HCT116 (cell line): ENCODE measurements at regions not wholly inside any gene's neighbourhood (a gene's known extent, or its start where the extent isn't known, plus 50 kb on each side); places are given as distances from the start of the nearest gene placed in this dataset.

Experiments
- ATAC-seq: fragments of 200-7000 bp; cut with Tn5 transposase; 2 replicates; pipeline ENCODE4 v1.9.1; 2020; ENCODE audit warnings: mild to moderate bottlenecking, moderate library complexity
- BruUV-seq: library from RNA; stranded (reverse); fragments of 400-500 nt; replicated peaks from 2 replicates; lab custom pipeline; 2021; lab: Mats Ljungman, UMichigan
- CTCF ChIA-PET: fragments of 300-600 bp; sonication (Branson Sonifier 250); formaldehyde crosslinking; loops from one replicate; lab custom pipeline; 2021; ENCODE audit warnings: antibody characterized with exemption; lab: Charles Lee
- POLR2A ChIA-PET: fragments of 300-600, 350-600 bp; sonication (Branson Sonifier 250); formaldehyde crosslinking; loops from one replicate; lab custom pipeline; 2021; ENCODE audit warnings: antibody characterized with exemption; lab: Charles Lee
- RAD21 ChIA-PET, 2 experiments: fragments of 300-600 bp; sonication (Branson Sonifier 250); formaldehyde crosslinking; loops; one replicate each; lab custom pipeline; 2023; ENCODE audit warnings: low total read pairs in 2 of 2; ENCODE audit not compliant: uncharacterized antibody in 2 of 2, unreplicated experiment in 2 of 2, low non-redundant PET in 1 of 2; lab: Charles Lee
- DNase-seq: peaks from one replicate; pipeline ENCODE4 v3.0.0-alpha.2; 2010; ENCODE audit warnings: low read depth, low spot score
- H2AFZ ChIP-seq: fragments of 200-600 bp; shearing (Covaris generic), sonication (generic); 2 replicates; pipeline ENCODE4 v1.6.1; 2017; ENCODE audit warnings: low read depth, mixed run types, mixed read lengths, antibody characterized with exemption, low read length; ENCODE audit not compliant: poor library complexity, severe bottlenecking
- H3K27ac ChIP-seq: 2 replicates; pipeline ENCODE4 v1.5.1; 2012; ENCODE audit warnings: low read depth, low read length
- H3K27me3 ChIP-seq: fragments of 200-600 bp; sonication (generic); 2 replicates; pipeline ENCODE4 v1.6.1; 2016; ENCODE audit warnings: mixed run types, low read length, mixed read lengths; ENCODE audit not compliant: insufficient read depth
- H3K36me3 ChIP-seq, 2 experiments: fragments of 200-500 bp in 1 of 2; fragments of 200-600 bp in 1 of 2; sonication (Bioruptor generic) in 1 of 2; sonication (generic) in 1 of 2; 2 replicates each; pipeline versions ENCODE4 v1.5.1 to v1.6.1; 2014 to 2016; ENCODE audit warnings: low read length in 2 of 2, inconsistent platforms in 1 of 2, mixed read lengths in 1 of 2, mixed run types in 1 of 2; ENCODE audit not compliant: insufficient read depth in 2 of 2, control insufficient read depth in 1 of 2
- H3K4me1 ChIP-seq, 2 experiments: fragments of 200-600 bp in 1 of 2; sonication (generic) in 1 of 2; 2 replicates each; pipeline versions ENCODE4 v1.5.1 to v1.6.1; 2012 to 2017; ENCODE audit warnings: low read length in 2 of 2, inconsistent platforms in 1 of 2, mild to moderate bottlenecking in 1 of 2, mixed read lengths in 1 of 2, mixed run types in 1 of 2, moderate library complexity in 1 of 2; ENCODE audit not compliant: insufficient read depth in 2 of 2, control insufficient read depth in 1 of 2
- H3K4me2 ChIP-seq: fragments of 200-600 bp; sonication (generic); 2 replicates; pipeline ENCODE4 v1.6.1; 2017; ENCODE audit warnings: mixed run types, low read length, mixed read lengths
- H3K4me3 ChIP-seq, 2 experiments: fragments of 200-600 bp in 1 of 2; sonication (generic) in 1 of 2; replicated peaks in 1 of 2; 2 replicates each; pipeline ENCODE4 v1.5.1; 2011 to 2016; ENCODE audit warnings: low read length in 2 of 2, control low read depth in 1 of 2, low read depth in 1 of 2, mild to moderate bottlenecking in 1 of 2, mixed read lengths in 1 of 2, mixed run types in 1 of 2
- H3K79me2 ChIP-seq: fragments of 200-600 bp; sonication (generic); 2 replicates; pipeline ENCODE4 v1.6.1; 2017; ENCODE audit warnings: mild to moderate bottlenecking, mixed run types, low read length, moderate library complexity, mixed read lengths; ENCODE audit not compliant: insufficient read depth
- H3K9ac ChIP-seq: fragments of 200-600 bp; sonication (generic); 2 replicates; pipeline ENCODE4 v1.6.1; 2016; ENCODE audit warnings: low read length, mixed read lengths
- H3K9me2 ChIP-seq: fragments of 200-600 bp; sonication (generic), shearing (Covaris generic); 2 replicates; pipeline ENCODE4 v1.6.1; 2017; ENCODE audit warnings: mixed run types, mild to moderate bottlenecking, moderate library complexity; ENCODE audit not compliant: insufficient read depth
- H3K9me3 ChIP-seq, 2 experiments: fragments of 200-500 bp in 1 of 2; fragments of 200-600 bp in 1 of 2; sonication (Bioruptor generic) in 1 of 2; sonication (generic) in 1 of 2; 2 replicates each; pipeline ENCODE4 v1.6.1; 2014 to 2017; ENCODE audit warnings: low read length in 2 of 2, mixed read lengths in 2 of 2, inconsistent platforms in 1 of 2, low read depth in 1 of 2, mild to moderate bottlenecking in 1 of 2, mixed run types in 1 of 2, moderate library complexity in 1 of 2; ENCODE audit not compliant: control insufficient read depth in 1 of 2, insufficient read depth in 1 of 2
- H4K20me1 ChIP-seq: fragments of 200-600 bp; sonication (generic), shearing (Covaris generic); 2 replicates; pipeline ENCODE4 v1.6.1; 2017; ENCODE audit warnings: mixed run types, mild to moderate bottlenecking, moderate library complexity; ENCODE audit not compliant: insufficient read depth
- ATF3 ChIP-seq: IDR thresholded peaks from 2 replicates; pipeline ENCODE4 v1.6.1; 2012
- CBX3 ChIP-seq: IDR thresholded peaks from 2 replicates; pipeline ENCODE4 v1.6.1; 2012; ENCODE audit warnings: low read depth
- CEBPB ChIP-seq: IDR thresholded peaks from 2 replicates; pipeline ENCODE4 v1.6.1; 2012; ENCODE audit warnings: low read depth
- EGR1 ChIP-seq: IDR thresholded peaks from 2 replicates; pipeline ENCODE4 v1.6.1; 2012; ENCODE audit warnings: low read depth
- ELF1 ChIP-seq: IDR thresholded peaks from 2 replicates; pipeline ENCODE4 v1.6.1; 2012; ENCODE audit warnings: low read depth, borderline replicate concordance
- EZH2 ChIP-seq: fragments of 200-600 bp; sonication (generic); IDR thresholded peaks from 2 replicates; pipeline ENCODE4 v1.6.1; 2017; ENCODE audit warnings: antibody characterized with exemption, mixed run types
- EZH2phosphoT487 ChIP-seq: fragments of 200-600 bp; IDR thresholded peaks from 2 replicates; pipeline ENCODE4 v1.6.1; 2018; ENCODE audit warnings: antibody characterized with exemption, borderline replicate concordance
- FOSL1 ChIP-seq: IDR thresholded peaks from 2 replicates; pipeline ENCODE4 v1.6.1; 2012; ENCODE audit warnings: low read depth
- JUND ChIP-seq: IDR thresholded peaks from 2 replicates; pipeline ENCODE4 v1.6.1; 2012
- MAX ChIP-seq: IDR thresholded peaks from 2 replicates; pipeline ENCODE4 v1.6.1; 2012
- POLR2A ChIP-seq: IDR thresholded peaks from 2 replicates; pipeline ENCODE4 v1.7.0; 2011; ENCODE audit warnings: borderline replicate concordance; ENCODE audit not compliant: insufficient read depth, insufficient read length; ENCODE audit errors: extremely low read depth
- POLR2AphosphoS5 ChIP-seq: IDR thresholded peaks from 2 replicates; pipeline ENCODE4 v1.6.1; 2011; ENCODE audit warnings: mild to moderate bottlenecking, low read depth, low read length, moderate library complexity
- RAD21 ChIP-seq: IDR thresholded peaks from 2 replicates; pipeline ENCODE4 v1.6.1; 2012; ENCODE audit warnings: low read depth, mild to moderate bottlenecking
- REST ChIP-seq: IDR thresholded peaks from 2 replicates; pipeline ENCODE4 v1.6.1; 2012; ENCODE audit warnings: low read depth
- SP1 ChIP-seq: IDR thresholded peaks from 2 replicates; pipeline ENCODE4 v1.6.1; 2012; ENCODE audit warnings: low read depth
- SRF ChIP-seq: IDR thresholded peaks from 2 replicates; pipeline ENCODE4 v1.6.1; 2012; ENCODE audit warnings: low read depth
- TCF7L2 ChIP-seq: IDR thresholded peaks from 2 replicates; pipeline ENCODE4 v1.7.0; 2011; ENCODE audit warnings: borderline replicate concordance, inconsistent platforms; ENCODE audit not compliant: insufficient read depth, insufficient read length; ENCODE audit errors: extremely low read depth
- YY1 ChIP-seq: IDR thresholded peaks from 2 replicates; pipeline ENCODE4 v1.6.1; 2011; ENCODE audit warnings: low read length, low read depth, moderate library complexity, mild to moderate bottlenecking; ENCODE audit not compliant: insufficient replicate concordance; ENCODE audit errors: extremely low read depth
- ZBTB33 ChIP-seq: IDR thresholded peaks from 2 replicates; pipeline ENCODE4 v1.6.1; 2011; ENCODE audit warnings: mild to moderate bottlenecking, low read length, moderate library complexity; ENCODE audit not compliant: insufficient replicate concordance; ENCODE audit errors: extremely low read depth
- ZNF274 ChIP-seq: fragments of 200-500 bp; sonication (Bioruptor generic); IDR thresholded peaks from 2 replicates; pipeline ENCODE4 v1.6.1; 2014; ENCODE audit warnings: mild to moderate bottlenecking, low read depth, low read length, inconsistent platforms
- intact Hi-C: fragments of 100-400 bp; cut with micrococcal nuclease; formaldehyde crosslinking; loops from 2 replicates; pipeline ENCODE4 v1.10.0; 2022

- Histone ChIP-seq H3K4me3 (no peak overlapping the region), H2AFZ (no peak overlapping the region), H3K9ac (no peak overlapping the region), H4K20me1 (no peaks in the 10 kb centered on the region), H3K79me2 (no peaks in the 10 kb centered on the region), H3K9me3 (no peaks in the 10 kb centered on the region), H3K9me2 (no peaks in the 10 kb centered on the region; the same call in 1 of the 2 replicates), H3K4me2 (no peak overlapping the region), H3K4me1 (no peaks in the 10 kb centered on the region)
- ChIA-PET POLR2A (no interaction called here), CTCF (no interaction called here), RAD21 (no interaction called here)
- no TSS peak for BruUV-seq
- intact Hi-C loops, result no loop called here
- no peak for TF ChIP-seq POLR2A
- no peak for TF ChIP-seq ATF3
- no peak for TF ChIP-seq JUND
- no peak for TF ChIP-seq ZBTB33
- TF ChIP-seq REST, result no peak
- no peak for TF ChIP-seq CEBPB
- no peak for TF ChIP-seq YY1
- TF ChIP-seq ZNF274, result no peak
- no peak for TF ChIP-seq MAX
- TF ChIP-seq POLR2AphosphoS5, result no peak
- TF ChIP-seq CBX3, result no peak
- TF ChIP-seq SRF, result no peak
- TF ChIP-seq RAD21, result no peak
- no peak for TF ChIP-seq TCF7L2
- TF ChIP-seq EGR1, result no peak
- no peak for TF ChIP-seq SP1
- no peak for TF ChIP-seq EZH2phosphoT487
- TF ChIP-seq EZH2, result no peak
- no peak for TF ChIP-seq ELF1
- TF ChIP-seq FOSL1, result no peak
- TF ChIP-seq, all 23 proteins: peak for 0
- DNase-seq (no peak), ATAC-seq (no peak)
- H3K27ac ChIP-seq, result no peak overlapping the region
- no peaks in the 10 kb centered on the region; the same call in 1 of the 2 replicates for H3K27me3 ChIP-seq
- no peaks in the 10 kb centered on the region for H3K36me3 ChIP-seq
These were observed 329.6 kb upstream of the MAP2 start for GRCh38 chr2:209094221-209094620.
